ENCODE measurements at regions not wholly inside any gene's neighbourhood (a gene's known extent, or its start where the extent isn't known, plus 50 kb on each side); places are given as distances from the start of the nearest gene placed in this dataset.

DNA sequence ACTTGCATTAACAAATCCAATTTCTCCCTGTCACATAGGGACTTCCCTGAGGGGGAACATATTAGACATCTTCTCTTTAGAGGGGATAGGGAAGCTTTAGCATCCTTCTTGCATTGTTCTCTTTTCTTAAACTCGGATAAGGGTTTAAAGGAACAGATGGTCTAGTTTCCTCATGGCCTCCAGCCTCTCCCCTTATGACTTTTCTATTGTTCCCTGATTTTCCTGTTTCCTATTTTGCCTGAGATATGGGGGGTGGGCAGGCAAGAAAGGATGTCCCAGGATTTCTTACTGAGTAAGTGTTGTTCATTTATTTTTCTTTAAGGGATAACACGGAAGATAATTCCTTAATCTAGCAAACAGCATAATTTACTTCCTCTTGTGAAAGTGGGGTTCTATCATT is 107.7 kb upstream of the MAGEE2 start:
- no peak for TF ChIP-seq PRDM10 (CRISPR knock-in tag; IDR thresholded peaks at IDR 0.05; ENCODE audit: low read depth)
- TF ChIP-seq, protein P1, sequence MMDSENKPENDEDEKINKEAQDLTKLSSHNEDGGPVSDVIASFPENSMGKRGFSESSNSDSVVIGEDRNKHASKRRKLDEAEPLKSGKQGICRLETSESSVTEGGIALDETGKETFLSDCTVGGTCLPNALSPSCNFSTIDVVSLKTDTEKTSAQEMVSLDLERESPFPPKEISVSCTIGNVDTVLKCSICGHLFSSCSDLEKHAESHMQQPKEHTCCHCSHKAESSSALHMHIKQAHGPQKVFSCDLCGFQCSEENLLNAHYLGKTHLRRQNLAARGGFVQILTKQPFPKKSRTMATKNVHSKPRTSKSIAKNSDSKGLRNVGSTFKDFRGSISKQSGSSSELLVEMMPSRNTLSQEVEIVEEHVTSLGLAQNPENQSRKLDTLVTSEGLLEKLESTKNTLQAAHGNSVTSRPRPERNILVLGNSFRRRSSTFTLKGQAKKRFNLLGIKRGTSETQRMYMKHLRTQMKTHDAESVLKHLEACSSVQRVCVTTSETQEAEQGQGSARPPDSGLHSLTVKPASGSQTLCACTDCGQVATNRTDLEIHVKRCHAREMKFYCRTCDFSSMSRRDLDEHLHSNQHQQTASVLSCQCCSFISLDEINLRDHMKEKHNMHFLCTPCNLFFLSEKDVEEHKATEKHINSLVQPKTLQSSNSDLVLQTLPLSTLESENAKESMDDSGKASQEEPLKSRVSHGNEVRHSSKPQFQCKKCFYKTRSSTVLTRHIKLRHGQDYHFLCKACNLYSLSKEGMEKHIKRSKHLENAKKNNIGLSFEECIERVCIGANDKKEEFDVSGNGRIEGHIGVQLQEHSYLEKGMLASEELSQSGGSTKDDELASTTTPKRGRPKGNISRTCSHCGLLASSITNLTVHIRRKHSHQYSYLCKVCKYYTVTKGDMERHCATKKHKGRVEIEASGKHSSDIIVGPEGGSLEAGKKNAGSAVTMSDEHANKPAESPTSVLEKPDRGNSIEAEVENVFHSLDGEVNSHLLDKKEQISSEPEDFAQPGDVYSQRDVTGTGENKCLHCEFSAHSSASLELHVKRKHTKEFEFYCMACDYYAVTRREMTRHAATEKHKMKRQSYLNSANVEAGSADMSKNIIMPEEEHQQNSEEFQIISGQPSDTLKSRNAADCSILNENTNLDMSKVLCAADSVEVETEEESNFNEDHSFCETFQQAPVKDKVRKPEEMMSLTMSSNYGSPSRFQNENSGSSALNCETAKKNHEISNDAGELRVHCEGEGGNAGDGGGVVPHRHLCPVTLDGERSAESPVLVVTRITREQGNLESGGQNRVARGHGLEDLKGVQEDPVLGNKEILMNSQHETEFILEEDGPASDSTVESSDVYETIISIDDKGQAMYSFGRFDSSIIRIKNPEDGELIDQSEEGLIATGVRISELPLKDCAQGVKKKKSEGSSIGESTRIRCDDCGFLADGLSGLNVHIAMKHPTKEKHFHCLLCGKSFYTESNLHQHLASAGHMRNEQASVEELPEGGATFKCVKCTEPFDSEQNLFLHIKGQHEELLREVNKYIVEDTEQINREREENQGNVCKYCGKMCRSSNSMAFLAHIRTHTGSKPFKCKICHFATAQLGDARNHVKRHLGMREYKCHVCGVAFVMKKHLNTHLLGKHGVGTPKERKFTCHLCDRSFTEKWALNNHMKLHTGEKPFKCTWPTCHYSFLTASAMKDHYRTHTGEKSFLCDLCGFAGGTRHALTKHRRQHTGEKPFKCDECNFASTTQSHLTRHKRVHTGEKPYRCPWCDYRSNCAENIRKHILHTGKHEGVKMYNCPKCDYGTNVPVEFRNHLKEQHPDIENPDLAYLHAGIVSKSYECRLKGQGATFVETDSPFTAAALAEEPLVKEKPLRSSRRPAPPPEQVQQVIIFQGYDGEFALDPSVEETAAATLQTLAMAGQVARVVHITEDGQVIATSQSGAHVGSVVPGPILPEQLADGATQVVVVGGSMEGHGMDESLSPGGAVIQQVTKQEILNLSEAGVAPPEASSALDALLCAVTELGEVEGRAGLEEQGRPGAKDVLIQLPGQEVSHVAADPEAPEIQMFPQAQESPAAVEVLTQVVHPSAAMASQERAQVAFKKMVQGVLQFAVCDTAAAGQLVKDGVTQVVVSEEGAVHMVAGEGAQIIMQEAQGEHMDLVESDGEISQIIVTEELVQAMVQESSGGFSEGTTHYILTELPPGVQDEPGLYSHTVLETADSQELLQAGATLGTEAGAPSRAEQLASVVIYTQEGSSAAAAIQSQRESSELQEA (CRISPR knock-in tag; IDR thresholded peaks at IDR 0.05; ENCODE audit: not compliant biosample characterization), result no peak
- TF ChIP-seq MYC (CRISPR knock-in tag; IDR thresholded peaks at IDR 0.05; ENCODE audit: borderline replicate concordance), result no peak
- no peak for TF ChIP-seq CTCF (CRISPR knock-in tag; IDR thresholded peaks at IDR 0.05)
- TF ChIP-seq REST (IDR thresholded peaks at IDR 0.05; ENCODE audit: borderline replicate concordance in 1 of 2, low read depth in 1 of 2, low read length in 2 of 2), result no peak
- TF ChIP-seq EP300 (IDR thresholded peaks at IDR 0.05; ENCODE audit: low read depth in 2 of 2, low read length in 2 of 2), result no peak
- TF ChIP-seq EP300 (CRISPR knock-in tag; IDR thresholded peaks at IDR 0.05; ENCODE audit: borderline replicate concordance), result no peak
- TF ChIP-seq RXRA (CRISPR knock-in tag; IDR thresholded peaks at IDR 0.05), result no peak
- no peak for TF ChIP-seq SALL1 (CRISPR knock-in tag; IDR thresholded peaks at IDR 0.05)
- TF ChIP-seq KDM5A (IDR thresholded peaks at IDR 0.05; ENCODE audit: borderline replicate concordance, low read length), result no peak
- no peak for TF ChIP-seq RAD21 (CRISPR knock-in tag; IDR thresholded peaks at IDR 0.05)
- TF ChIP-seq PCBP1 (IDR thresholded peaks at IDR 0.05; ENCODE audit: borderline replicate concordance, low read depth, low read length), result no peak
- no peak for TF ChIP-seq BRCA1 (CRISPR knock-in tag; IDR thresholded peaks at IDR 0.05)
- TF ChIP-seq ZNF143 (CRISPR knock-in tag; IDR thresholded peaks at IDR 0.05), result no peak
- no peak for TF ChIP-seq RBFOX2 (IDR thresholded peaks at IDR 0.05; ENCODE audit: low read depth, low read length)

All from HepG2 (cell line).